Progenitor cell of endocrine pancreas (in vitro differentiated cells): ENCODE measurements at regions not wholly inside any gene's neighbourhood (a gene's known extent, or its start where the extent isn't known, plus 50 kb on each side); places are given as distances from the start of the nearest gene placed in this dataset.

Experiments used
- DNase-seq: peaks from one replicate; pipeline ENCODE4 v3.0.0; 2021; ENCODE audit warnings: low spot score; ENCODE audit not compliant: unreplicated experiment
- H3K27ac Mint-ChIP-seq: 2 replicates; pipeline ENCODE4 v1.8.0; 2021; ENCODE audit warnings: mild to moderate bottlenecking, moderate library complexity, mixed read lengths
- H3K27me3 Mint-ChIP-seq: 2 replicates; pipeline ENCODE4 v1.8.0; 2021; ENCODE audit warnings: mixed read lengths
- H3K36me3 Mint-ChIP-seq: 2 replicates; pipeline ENCODE4 v1.8.0; 2022; ENCODE audit warnings: mixed read lengths; ENCODE audit not compliant: insufficient read depth
- H3K4me1 Mint-ChIP-seq: 2 replicates; pipeline ENCODE4 v1.8.0; 2021; ENCODE audit warnings: low read depth, mixed read lengths
- H3K4me3 Mint-ChIP-seq: 2 replicates; pipeline ENCODE4 v1.8.0; 2021; ENCODE audit warnings: low read depth, mild to moderate bottlenecking, moderate library complexity, mixed read lengths
- H3K9me3 Mint-ChIP-seq: 2 replicates; pipeline ENCODE4 v1.8.0; 2021; ENCODE audit warnings: low read depth, mixed read lengths
- TF ChIP-seq, protein P1 (sequence below): fragments of 200-600 bp; sonication (generic); IDR thresholded peaks from one replicate; pipeline ENCODE4 v1.5.0; 2021; ENCODE audit warnings: antibody characterized with exemption, mild to moderate bottlenecking; ENCODE audit not compliant: unreplicated experiment

DNA sequence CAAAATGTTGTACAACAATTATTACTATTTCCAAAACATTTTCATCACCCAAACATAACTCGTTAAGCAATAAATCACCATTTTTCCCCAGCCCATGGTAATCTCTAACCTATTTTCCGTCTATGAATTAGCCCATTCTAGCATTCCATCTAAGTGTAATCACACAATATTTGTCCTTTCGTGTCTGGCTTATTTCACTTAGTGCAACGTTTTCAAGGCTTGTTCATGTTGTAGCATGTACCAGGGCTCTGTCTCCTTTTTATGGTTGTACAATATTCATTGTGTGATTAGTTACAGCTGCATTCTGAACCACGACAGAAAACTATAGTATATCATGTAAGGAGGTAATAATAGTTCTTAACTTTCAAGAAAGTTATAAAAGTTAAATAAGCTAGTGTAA lies 656.0 kb upstream of the HS3ST1 start:
- TF ChIP-seq, protein P1, sequence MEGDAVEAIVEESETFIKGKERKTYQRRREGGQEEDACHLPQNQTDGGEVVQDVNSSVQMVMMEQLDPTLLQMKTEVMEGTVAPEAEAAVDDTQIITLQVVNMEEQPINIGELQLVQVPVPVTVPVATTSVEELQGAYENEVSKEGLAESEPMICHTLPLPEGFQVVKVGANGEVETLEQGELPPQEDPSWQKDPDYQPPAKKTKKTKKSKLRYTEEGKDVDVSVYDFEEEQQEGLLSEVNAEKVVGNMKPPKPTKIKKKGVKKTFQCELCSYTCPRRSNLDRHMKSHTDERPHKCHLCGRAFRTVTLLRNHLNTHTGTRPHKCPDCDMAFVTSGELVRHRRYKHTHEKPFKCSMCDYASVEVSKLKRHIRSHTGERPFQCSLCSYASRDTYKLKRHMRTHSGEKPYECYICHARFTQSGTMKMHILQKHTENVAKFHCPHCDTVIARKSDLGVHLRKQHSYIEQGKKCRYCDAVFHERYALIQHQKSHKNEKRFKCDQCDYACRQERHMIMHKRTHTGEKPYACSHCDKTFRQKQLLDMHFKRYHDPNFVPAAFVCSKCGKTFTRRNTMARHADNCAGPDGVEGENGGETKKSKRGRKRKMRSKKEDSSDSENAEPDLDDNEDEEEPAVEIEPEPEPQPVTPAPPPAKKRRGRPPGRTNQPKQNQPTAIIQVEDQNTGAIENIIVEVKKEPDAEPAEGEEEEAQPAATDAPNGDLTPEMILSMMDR = no peak
- Mint-ChIP-seq H3K4me1 (no peaks in the 10 kb centered on the region), H3K27me3 (no peaks in the 10 kb centered on the region), H3K27ac (no peak overlapping the region), H3K4me3 (no peak overlapping the region), H3K36me3 (no peaks in the 10 kb centered on the region), H3K9me3 (peaks cover 10% of the 10 kb centered on the region)
- DNase-seq = no peak

DNA sequence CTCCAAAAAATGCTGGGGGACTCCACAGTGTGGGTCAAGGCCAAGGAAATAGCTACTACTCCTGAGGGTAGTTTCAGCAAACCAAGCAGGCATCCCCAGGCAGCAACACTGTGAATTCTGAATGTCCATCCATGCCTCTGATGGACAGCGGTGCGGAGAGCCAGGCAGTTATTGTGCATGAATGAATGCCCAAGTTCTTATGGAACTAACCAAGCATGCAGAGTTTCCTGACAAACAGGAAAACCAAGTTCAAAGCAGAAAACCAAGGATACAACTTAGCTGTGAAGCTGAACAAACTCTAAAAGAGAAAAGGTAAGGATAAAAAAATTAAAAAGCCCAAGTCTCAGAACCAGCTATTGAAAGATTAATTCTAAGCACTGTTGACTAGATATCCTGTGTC lies 642.6 kb upstream of the HS3ST1 start:
- no peaks in the 10 kb centered on the region for H3K9me3 Mint-ChIP-seq

DNA sequence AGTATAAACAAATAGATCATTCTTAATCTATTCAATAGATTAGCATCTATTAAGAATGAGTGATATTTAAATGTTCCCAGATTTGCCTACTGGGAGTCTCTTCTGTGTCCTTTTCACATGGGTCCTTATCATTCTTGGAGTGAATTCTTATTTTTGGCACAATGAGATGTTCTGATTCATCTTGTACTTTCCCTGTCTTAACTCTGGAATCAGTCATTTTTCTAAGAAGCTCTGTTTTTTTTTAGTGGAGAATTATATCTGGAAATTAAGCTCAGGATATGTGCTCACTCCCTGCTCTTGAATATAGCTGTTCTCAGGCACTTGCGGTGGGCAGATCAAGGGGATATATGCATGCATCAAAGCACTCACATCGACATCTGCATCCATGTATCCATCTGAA lies 625.3 kb upstream of the HS3ST1 start:
- peaks cover 3% of the 10 kb centered on the region for H3K4me1 Mint-ChIP-seq
- H3K27ac Mint-ChIP-seq = no peak overlapping the region
- DNase-seq = no peak
- H3K9me3 Mint-ChIP-seq = no peaks in the 10 kb centered on the region
- H3K4me3 Mint-ChIP-seq = no peak overlapping the region
- H3K36me3 Mint-ChIP-seq = no peaks in the 10 kb centered on the region
- TF ChIP-seq, protein P1 = no peak
- no peaks in the 10 kb centered on the region for H3K27me3 Mint-ChIP-seq

More for the DNA sequence above, 642.6 kb upstream of the HS3ST1 start:
- H3K4me3 Mint-ChIP-seq = no peak overlapping the region
- DNase-seq = no peak
- H3K27ac Mint-ChIP-seq = no peak overlapping the region
- no peaks in the 10 kb centered on the region for H3K36me3 Mint-ChIP-seq
- no peaks in the 10 kb centered on the region for H3K27me3 Mint-ChIP-seq
- TF ChIP-seq, protein P1 = no peak
- H3K4me1 Mint-ChIP-seq = peaks cover 3% of the 10 kb centered on the region

DNA sequence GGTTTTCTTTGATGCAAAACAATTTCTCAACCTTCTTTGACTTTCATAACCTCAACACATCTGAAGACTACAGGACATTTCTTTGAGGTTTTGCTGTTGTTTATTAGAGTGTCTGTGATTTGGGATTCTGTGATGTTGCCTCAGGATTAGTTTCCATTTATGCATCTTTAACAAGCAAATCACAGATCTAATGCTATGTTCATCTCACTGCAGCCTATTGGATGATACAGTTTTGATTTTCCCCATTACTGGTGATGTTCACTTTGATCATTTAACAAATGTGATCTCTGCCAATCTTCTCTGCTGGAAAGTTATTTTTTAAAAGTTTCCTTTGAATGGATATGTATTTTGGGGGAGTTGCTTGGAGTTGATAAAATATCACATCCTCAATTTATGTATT lies 624.9 kb upstream of the HS3ST1 start:
- DNase-seq = no peak
- H3K4me1 Mint-ChIP-seq = peaks cover 3% of the 10 kb centered on the region
- H3K36me3 Mint-ChIP-seq = no peaks in the 10 kb centered on the region
- TF ChIP-seq, protein P1 = no peak
- H3K27me3 Mint-ChIP-seq = no peaks in the 10 kb centered on the region
- no peak overlapping the region for H3K4me3 Mint-ChIP-seq
- H3K27ac Mint-ChIP-seq = no peak overlapping the region
- H3K9me3 Mint-ChIP-seq = no peaks in the 10 kb centered on the region

DNA sequence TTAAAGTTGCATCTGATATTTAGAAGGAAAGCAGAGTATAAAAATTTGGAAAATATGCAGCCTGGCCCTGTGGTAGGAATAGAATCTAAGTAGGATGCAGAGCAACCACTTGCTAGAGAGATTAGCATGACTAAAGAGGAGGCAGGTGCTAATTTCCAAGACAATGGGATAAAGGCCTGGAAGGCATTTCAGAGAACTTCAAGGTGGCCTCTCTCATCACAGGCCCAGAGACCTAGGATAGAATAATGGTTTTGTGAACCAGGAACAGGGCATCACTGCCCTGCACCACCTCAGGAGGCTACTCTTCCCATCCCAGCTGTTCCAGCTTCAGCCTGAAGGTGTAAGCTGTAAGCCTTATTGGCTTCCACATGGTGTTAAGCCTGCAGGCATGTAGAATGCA lies 621.7 kb upstream of the HS3ST1 start:
- Mint-ChIP-seq H3K36me3 (no peaks in the 10 kb centered on the region), H3K27ac (no peak overlapping the region), H3K4me3 (no peak overlapping the region), H3K4me1 (no peaks in the 10 kb centered on the region), H3K9me3 (no peaks in the 10 kb centered on the region), H3K27me3 (no peaks in the 10 kb centered on the region)
- DNase-seq = no peak
- TF ChIP-seq, protein P1 = no peak

DNA sequence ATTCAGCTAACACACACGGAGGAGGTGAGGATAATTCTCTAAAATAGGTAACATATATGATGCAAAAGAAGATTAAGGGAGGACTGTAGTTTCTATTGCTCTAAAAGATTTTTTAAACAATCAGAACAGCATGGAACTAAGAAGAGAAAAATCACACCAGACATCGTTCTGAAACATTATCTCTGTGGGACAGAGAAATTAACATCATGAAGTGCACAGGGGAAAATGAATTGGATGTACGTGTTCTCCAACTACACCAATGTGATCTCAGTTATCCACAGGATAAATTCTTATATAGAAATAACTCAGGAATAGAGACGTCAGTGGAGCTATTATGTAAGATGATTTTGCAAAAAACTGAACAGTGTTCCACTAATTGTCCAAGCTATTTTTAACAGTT lies 614.1 kb upstream of the HS3ST1 start:
- peaks cover 13% of the 10 kb centered on the region for H3K9me3 Mint-ChIP-seq
- DNase-seq = no peak
- H3K4me3 Mint-ChIP-seq = no peak overlapping the region
- no peak overlapping the region for H3K27ac Mint-ChIP-seq
- TF ChIP-seq, protein P1 = no peak
- H3K36me3 Mint-ChIP-seq = no peaks in the 10 kb centered on the region
- no peaks in the 10 kb centered on the region for H3K27me3 Mint-ChIP-seq
- H3K4me1 Mint-ChIP-seq = no peaks in the 10 kb centered on the region
